ENCODE measurements at regions not wholly inside any gene's neighbourhood (a gene's known extent, or its start where the extent isn't known, plus 50 kb on each side); places are given as distances from the start of the nearest gene placed in this dataset.
"Not testable (repeated sequence)": the region's sequence is repeated elsewhere in the genome, so short reads cannot be mapped to it uniquely, and the experiment has no call there.

- no peak for DNase-seq
- Histone ChIP-seq H3K36me3 (no peaks in the 10 kb centered on the region), H3K27me3 (no peaks in the 10 kb centered on the region), H3K4me1 (peaks cover 0 to 17% (median 12%) of the 10 kb centered on the region in 4 donors), H3K27ac (no peak overlapping the region), H3K9me3 (no peaks in the 10 kb centered on the region), H3K4me3 (no peak overlapping the region)
- TF ChIP-seq POLR2A (IDR thresholded peaks at IDR 0.05) = no peak
- TF ChIP-seq POLR2AphosphoS5 (IDR thresholded peaks at IDR 0.05) = peak in 3 of 4 donors; percentile 34 to 63 (median 53)
- no peak for TF ChIP-seq CTCF (IDR thresholded peaks at IDR 0.05)
- no peak for TF ChIP-seq EP300 (IDR thresholded peaks at IDR 0.05)
- intact Hi-C loops (cut with DNase I) = no loop called here
Measured at GRCh38 chr5:125083981-125084380, 337.5 kb upstream of the ZNF608 start.

GRCh38 chr5:125085797-125086505 lies 339.5 kb upstream of the ZNF608 start:
- no peak overlapping the region for H3K4me3 ChIP-seq
- no peaks in the 10 kb centered on the region for H3K27me3 ChIP-seq
- 15 to 61% methylated on average over 2 of the region's 2 CpGs for WGBS, 2 donors
- DNase-seq = no peak
- no peaks in the 10 kb centered on the region for H3K9me3 ChIP-seq
- peaks cover 0 to 17% (median 12%) of the 10 kb centered on the region in 4 donors for H3K4me1 ChIP-seq
- TF ChIP-seq CTCF (IDR thresholded peaks at IDR 0.05) (no peak), POLR2A (IDR thresholded peaks at IDR 0.05) (no peak), POLR2AphosphoS5 (IDR thresholded peaks at IDR 0.05) (no peak), EP300 (IDR thresholded peaks at IDR 0.05) (no peak)
- H3K36me3 ChIP-seq = no peaks in the 10 kb centered on the region
- no peak overlapping the region for H3K27ac ChIP-seq
- intact Hi-C loops (cut with DNase I) = no loop called here

GRCh38 chr5:125088522-125089105 lies 342.2 kb upstream of the ZNF608 start:
- no peak overlapping the region for H3K27ac ChIP-seq
- WGBS, 2 donors = 97% methylated on average over 27 of the region's 27 CpGs
- H3K27me3 ChIP-seq = no peaks in the 10 kb centered on the region
- intact Hi-C loops (cut with DNase I) = no loop called here
- no peaks in the 10 kb centered on the region for H3K36me3 ChIP-seq
- peaks cover 0 to 13% (median 9%) of the 10 kb centered on the region in 4 donors for H3K4me1 ChIP-seq
- TF ChIP-seq EP300 (IDR thresholded peaks at IDR 0.05) (no peak), POLR2A (IDR thresholded peaks at IDR 0.05) (no peak), POLR2AphosphoS5 (IDR thresholded peaks at IDR 0.05) (no peak), CTCF (IDR thresholded peaks at IDR 0.05) (no peak)
- DNase-seq = no peak
- H3K4me3 ChIP-seq = no peak overlapping the region
- H3K9me3 ChIP-seq = no peaks in the 10 kb centered on the region

GRCh38 chr5:125092138-125092537 lies 345.7 kb upstream of the ZNF608 start:
- H3K9me3 ChIP-seq; H3K27me3 ChIP-seq; DNase-seq; H3K36me3 ChIP-seq; H3K27ac ChIP-seq; H3K4me3 ChIP-seq; intact Hi-C loops (cut with DNase I); H3K4me1 ChIP-seq: not testable (repeated sequence)
- WGBS, 2 donors = 74 to 76% methylated on average over 3 of the region's 3 CpGs

GRCh38 chr5:125093776-125094175 lies 347.3 kb upstream of the ZNF608 start:
- intact Hi-C loops (cut with DNase I) = no loop called here
- H3K27me3 ChIP-seq = no peaks in the 10 kb centered on the region
- TF ChIP-seq POLR2A (IDR thresholded peaks at IDR 0.05) = no peak
- TF ChIP-seq POLR2AphosphoS5 (IDR thresholded peaks at IDR 0.05) = no peak
- TF ChIP-seq EP300 (IDR thresholded peaks at IDR 0.05) = no peak
- no peak for TF ChIP-seq CTCF (IDR thresholded peaks at IDR 0.05)
- DNase-seq = no peak
- H3K4me1 ChIP-seq = no peaks in the 10 kb centered on the region
- no peaks in the 10 kb centered on the region for H3K36me3 ChIP-seq
- no peak overlapping the region for H3K4me3 ChIP-seq
- 92 to 93% methylated on average over 3 of the region's 3 CpGs for WGBS, 2 donors
- H3K27ac ChIP-seq = no peak overlapping the region
- H3K9me3 ChIP-seq = peaks cover 0 to 7% (median 5%) of the 10 kb centered on the region in 4 donors

Data from sigmoid colon (tissue), 6 donors.